ENCODE measurements at regions not wholly inside any gene's neighbourhood (a gene's known extent, or its start where the extent isn't known, plus 50 kb on each side); places are given as distances from the start of the nearest gene placed in this dataset.

DNA sequence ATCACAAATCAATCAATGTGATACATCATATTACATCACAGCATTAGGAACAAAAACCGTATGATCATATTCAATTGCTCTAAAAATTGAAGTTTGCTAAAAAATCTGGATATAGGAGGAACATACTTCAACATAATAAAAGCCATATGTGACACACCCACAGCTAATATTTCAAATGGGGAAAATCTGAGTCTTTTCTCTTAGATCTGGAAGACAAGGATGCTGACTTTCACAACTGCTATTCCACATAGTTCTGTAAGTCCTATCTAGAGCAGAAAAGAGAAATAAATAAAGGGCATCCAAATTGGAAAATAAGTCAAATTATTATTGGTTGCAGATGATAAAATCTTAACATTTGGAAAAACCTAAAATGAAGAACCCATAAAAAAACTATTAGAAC is 256.8 kb upstream of the SGO1 start:
- TF ChIP-seq CTCF (IDR thresholded peaks at IDR 0.05 in 2 of 3, conservative IDR thresholded peaks at IDR 0.05 in 1 of 3; ENCODE audit: control insufficient read depth in 2 of 3, extremely low read depth in 1 of 3, insufficient read depth in 1 of 3, low read depth in 3 of 3, low read length in 3 of 3) = no peak
- no peak for TF ChIP-seq TAF1 (IDR thresholded peaks at IDR 0.05; ENCODE audit: borderline replicate concordance, low read depth, low read length)
- no peak for TF ChIP-seq NFYB (IDR thresholded peaks at IDR 0.05; ENCODE audit: insufficient read depth, low read depth, low read length)
- TF ChIP-seq CREB1 (IDR thresholded peaks at IDR 0.05; ENCODE audit: low read depth) = no peak
- no peak for TF ChIP-seq EZH2 (IDR thresholded peaks at IDR 0.05; ENCODE audit: borderline replicate concordance, control insufficient read depth, low read depth, low read length)
- no peak for TF ChIP-seq ZNF274 (IDR thresholded peaks at IDR 0.05; ENCODE audit: insufficient read depth, insufficient read length)
- no peak for TF ChIP-seq ZNF24 (IDR thresholded peaks at IDR 0.05)
- no peak for TF ChIP-seq ATF3 (IDR thresholded peaks at IDR 0.05; ENCODE audit: borderline replicate concordance, extremely low read depth, low read depth, low read length)
- TF ChIP-seq SIN3A (IDR thresholded peaks at IDR 0.05; ENCODE audit: low read depth, low read length) = no peak
- no peak for TF ChIP-seq KDM1A (IDR thresholded peaks at IDR 0.05; ENCODE audit: borderline replicate concordance)
- no peak for TF ChIP-seq POLR2AphosphoS5 (IDR thresholded peaks at IDR 0.05; ENCODE audit: low read length)
- TF ChIP-seq PML (IDR thresholded peaks at IDR 0.05; ENCODE audit: low read length) = no peak
